H1 (cell line): ENCODE measurements at regions not wholly inside any gene's neighbourhood (a gene's known extent, or its start where the extent isn't known, plus 50 kb on each side); places are given as distances from the start of the nearest gene placed in this dataset.

Source experiments
- CHD2 ChIP-seq: IDR thresholded peaks from 2 replicates; pipeline ENCODE4 v1.6.1; 2012; ENCODE audit warnings: low read length, improper control_type of control experiment
- NRF1 ChIP-seq: IDR thresholded peaks from 2 replicates; pipeline ENCODE4 v1.6.1; 2011; ENCODE audit warnings: mild to moderate bottlenecking, low read depth, low read length, improper control_type of control experiment
- POLR2A ChIP-seq, 2 experiments: IDR thresholded peaks; 1 replicate in 1 of 2; 2 replicates in 1 of 2; pipeline ENCODE4 v1.6.1; 2011; ENCODE audit warnings: low read depth in 2 of 2, low read length in 2 of 2, mild to moderate bottlenecking in 2 of 2; ENCODE audit errors: control extremely low read depth in 1 of 2
- SP1 ChIP-seq: IDR thresholded peaks from 2 replicates; pipeline ENCODE4 v1.6.1; 2011; ENCODE audit warnings: low read depth, low read length
- SRF ChIP-seq: IDR thresholded peaks from 2 replicates; pipeline ENCODE4 v1.6.1; 2011; ENCODE audit warnings: mild to moderate bottlenecking, low read depth, low read length, moderate library complexity

DNA sequence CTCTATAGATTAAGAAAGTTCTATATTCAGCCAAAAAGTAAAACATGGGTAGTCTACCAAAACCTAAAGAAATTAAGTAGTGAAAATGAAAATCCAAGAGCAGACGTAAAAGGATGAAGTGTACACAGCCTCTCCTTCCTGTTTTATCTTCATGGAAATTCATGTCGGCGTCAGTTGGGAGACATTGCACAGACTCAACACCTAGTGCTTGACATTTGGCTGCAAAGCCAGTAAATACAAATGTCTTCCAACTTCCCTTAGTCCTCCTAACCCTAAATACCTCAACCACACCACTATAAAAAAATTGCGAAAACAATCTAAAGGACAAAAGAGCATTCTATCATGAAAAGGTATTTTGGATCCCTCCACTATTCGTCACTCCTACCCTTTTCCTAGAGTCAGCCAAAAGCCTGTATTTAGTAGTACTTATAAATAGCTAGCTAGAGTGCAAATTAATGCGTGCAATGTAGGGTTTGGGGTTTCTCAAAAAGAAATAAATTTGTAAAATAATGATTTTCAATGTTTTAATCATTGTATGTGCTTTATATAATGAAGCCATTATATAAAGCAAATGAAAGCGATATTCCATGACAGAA lies 56.4 kb upstream of the TRPC4 start (continued):
- no peak for TF ChIP-seq POLR2A (IDR thresholded peaks at IDR 0.05; ENCODE audit: control extremely low read depth in 1 of 2, low read depth in 2 of 2, low read length in 2 of 2)
- TF ChIP-seq NRF1 = no peak
- no peak for TF ChIP-seq SP1
- TF ChIP-seq SRF = no peak
- TF ChIP-seq CHD2 = no peak
